ENCODE measurements at regions not wholly inside any gene's neighbourhood (a gene's known extent, or its start where the extent isn't known, plus 50 kb on each side); places are given as distances from the start of the nearest gene placed in this dataset.

GRCh38 chr1:93768380-93768863, 86.8 kb upstream of the BCAR3 start:
- no peak overlapping the region for H3K27ac ChIP-seq (ENCODE audit: low read length)

GRCh38 chr1:93766451-93766850, 84.8 kb upstream of the BCAR3 start:
- Histone ChIP-seq H3K36me3 (ENCODE audit: insufficient read depth, low read length) (no peaks in the 10 kb centered on the region), H3K9me3 (ENCODE audit: low read length) (no peaks in the 10 kb centered on the region), H3K79me2 (replicated peaks; ENCODE audit: insufficient read depth, low read length) (no peaks in the 10 kb centered on the region), H3K27me3 (ENCODE audit: insufficient read depth, low read depth, low read length) (no peaks in the 10 kb centered on the region), H4K20me1 (ENCODE audit: insufficient read depth) (no peaks in the 10 kb centered on the region), H3K9ac (ENCODE audit: low read length) (no peak overlapping the region), H3K9me2 (ENCODE audit: insufficient read depth, low read length) (no peaks in the 10 kb centered on the region), H3K27ac (ENCODE audit: low read length) (no peak overlapping the region), H3K4me2 (ENCODE audit: low read length) (no peak overlapping the region), H2AFZ (ENCODE audit: low read depth, low read length) (no peak overlapping the region), H3K4me3 (ENCODE audit: low read length) (no peak overlapping the region), H3F3A (ENCODE audit: insufficient read depth, low read length, poor library complexity, severe bottlenecking) (no peaks in the 10 kb centered on the region)
- TF ChIP-seq EP300 (conservative IDR thresholded peaks at IDR 0.05; ENCODE audit: poor library complexity, severe bottlenecking) (no peak), EZH2 (IDR thresholded peaks at IDR 0.05; ENCODE audit: borderline replicate concordance, insufficient read depth, low read length, poor library complexity, severe bottlenecking) (no peak), MXI1 (conservative IDR thresholded peaks at IDR 0.05; ENCODE audit: poor library complexity, severe bottlenecking) (no peak), POLR2AphosphoS5 (IDR thresholded peaks at IDR 0.05) (no peak), CTCF (IDR thresholded peaks at IDR 0.05; ENCODE audit: poor library complexity, severe bottlenecking) (no peak), RAD21 (conservative IDR thresholded peaks at IDR 0.05) (no peak), TAF1 (IDR thresholded peaks at IDR 0.05; ENCODE audit: low read depth) (no peak), SMC3 (conservative IDR thresholded peaks at IDR 0.05; ENCODE audit: poor library complexity) (no peak)
- TF ChIP-seq, protein P1, sequence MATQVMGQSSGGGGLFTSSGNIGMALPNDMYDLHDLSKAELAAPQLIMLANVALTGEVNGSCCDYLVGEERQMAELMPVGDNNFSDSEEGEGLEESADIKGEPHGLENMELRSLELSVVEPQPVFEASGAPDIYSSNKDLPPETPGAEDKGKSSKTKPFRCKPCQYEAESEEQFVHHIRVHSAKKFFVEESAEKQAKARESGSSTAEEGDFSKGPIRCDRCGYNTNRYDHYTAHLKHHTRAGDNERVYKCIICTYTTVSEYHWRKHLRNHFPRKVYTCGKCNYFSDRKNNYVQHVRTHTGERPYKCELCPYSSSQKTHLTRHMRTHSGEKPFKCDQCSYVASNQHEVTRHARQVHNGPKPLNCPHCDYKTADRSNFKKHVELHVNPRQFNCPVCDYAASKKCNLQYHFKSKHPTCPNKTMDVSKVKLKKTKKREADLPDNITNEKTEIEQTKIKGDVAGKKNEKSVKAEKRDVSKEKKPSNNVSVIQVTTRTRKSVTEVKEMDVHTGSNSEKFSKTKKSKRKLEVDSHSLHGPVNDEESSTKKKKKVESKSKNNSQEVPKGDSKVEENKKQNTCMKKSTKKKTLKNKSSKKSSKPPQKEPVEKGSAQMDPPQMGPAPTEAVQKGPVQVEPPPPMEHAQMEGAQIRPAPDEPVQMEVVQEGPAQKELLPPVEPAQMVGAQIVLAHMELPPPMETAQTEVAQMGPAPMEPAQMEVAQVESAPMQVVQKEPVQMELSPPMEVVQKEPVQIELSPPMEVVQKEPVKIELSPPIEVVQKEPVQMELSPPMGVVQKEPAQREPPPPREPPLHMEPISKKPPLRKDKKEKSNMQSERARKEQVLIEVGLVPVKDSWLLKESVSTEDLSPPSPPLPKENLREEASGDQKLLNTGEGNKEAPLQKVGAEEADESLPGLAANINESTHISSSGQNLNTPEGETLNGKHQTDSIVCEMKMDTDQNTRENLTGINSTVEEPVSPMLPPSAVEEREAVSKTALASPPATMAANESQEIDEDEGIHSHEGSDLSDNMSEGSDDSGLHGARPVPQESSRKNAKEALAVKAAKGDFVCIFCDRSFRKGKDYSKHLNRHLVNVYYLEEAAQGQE (IDR thresholded peaks at IDR 0.05; ENCODE audit: borderline replicate concordance) = no peak

More at GRCh38 chr1:93768380-93768863, 86.8 kb upstream of the BCAR3 start:
- H3K9me2 ChIP-seq (ENCODE audit: insufficient read depth, low read length) = no peaks in the 10 kb centered on the region
- no peak overlapping the region for H2AFZ ChIP-seq (ENCODE audit: low read depth, low read length)
- H3K4me2 ChIP-seq (ENCODE audit: low read length) = no peak overlapping the region
- H3K79me2 ChIP-seq (replicated peaks; ENCODE audit: insufficient read depth, low read length) = no peaks in the 10 kb centered on the region
- H3K36me3 ChIP-seq (ENCODE audit: insufficient read depth, low read length) = no peaks in the 10 kb centered on the region
- TF ChIP-seq CTCF (IDR thresholded peaks at IDR 0.05; ENCODE audit: poor library complexity, severe bottlenecking) (no peak), SMC3 (conservative IDR thresholded peaks at IDR 0.05; ENCODE audit: poor library complexity) (no peak), MXI1 (conservative IDR thresholded peaks at IDR 0.05; ENCODE audit: poor library complexity, severe bottlenecking) (no peak), RAD21 (conservative IDR thresholded peaks at IDR 0.05) (no peak), POLR2AphosphoS5 (IDR thresholded peaks at IDR 0.05) (no peak), EP300 (conservative IDR thresholded peaks at IDR 0.05; ENCODE audit: poor library complexity, severe bottlenecking) (no peak), TAF1 (IDR thresholded peaks at IDR 0.05; ENCODE audit: low read depth) (no peak), EZH2 (IDR thresholded peaks at IDR 0.05; ENCODE audit: borderline replicate concordance, insufficient read depth, low read length, poor library complexity, severe bottlenecking) (no peak)
- TF ChIP-seq, protein P1 (IDR thresholded peaks at IDR 0.05; ENCODE audit: borderline replicate concordance) = no peak
- H4K20me1 ChIP-seq (ENCODE audit: insufficient read depth) = no peaks in the 10 kb centered on the region
- H3K9ac ChIP-seq (ENCODE audit: low read length) = no peak overlapping the region
- H3F3A ChIP-seq (ENCODE audit: insufficient read depth, low read length, poor library complexity, severe bottlenecking) = no peaks in the 10 kb centered on the region
- H3K27me3 ChIP-seq (ENCODE audit: insufficient read depth, low read depth, low read length) = no peaks in the 10 kb centered on the region
- no peak overlapping the region for H3K4me3 ChIP-seq (ENCODE audit: low read length)
- no peaks in the 10 kb centered on the region for H3K9me3 ChIP-seq (ENCODE audit: low read length)

Measured in neural cell (in vitro differentiated cells).